ENCODE measurements at regions not wholly inside any gene's neighbourhood (a gene's known extent, or its start where the extent isn't known, plus 50 kb on each side); places are given as distances from the start of the nearest gene placed in this dataset.

DNA sequence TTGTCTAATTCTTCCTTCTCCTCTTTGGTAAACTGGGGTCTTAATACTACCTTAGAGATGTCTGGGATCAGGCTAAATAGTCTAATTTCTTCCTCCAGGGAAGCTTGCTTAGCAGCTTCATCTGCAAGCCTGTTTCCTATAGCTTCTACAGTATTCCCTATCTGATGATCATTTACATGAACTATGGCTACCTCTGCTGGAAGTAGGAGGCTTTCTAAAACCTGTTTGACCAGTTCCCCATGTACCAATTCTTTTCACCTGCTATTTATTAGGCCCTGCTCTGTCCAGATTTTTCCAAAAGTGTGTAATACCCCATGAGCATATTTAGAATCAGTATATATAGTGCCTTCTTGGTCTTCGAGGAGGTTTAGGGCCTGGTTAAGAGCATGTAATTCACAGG lies 619.8 kb downstream of the HINT1 start:
- TF ChIP-seq, protein P1, sequence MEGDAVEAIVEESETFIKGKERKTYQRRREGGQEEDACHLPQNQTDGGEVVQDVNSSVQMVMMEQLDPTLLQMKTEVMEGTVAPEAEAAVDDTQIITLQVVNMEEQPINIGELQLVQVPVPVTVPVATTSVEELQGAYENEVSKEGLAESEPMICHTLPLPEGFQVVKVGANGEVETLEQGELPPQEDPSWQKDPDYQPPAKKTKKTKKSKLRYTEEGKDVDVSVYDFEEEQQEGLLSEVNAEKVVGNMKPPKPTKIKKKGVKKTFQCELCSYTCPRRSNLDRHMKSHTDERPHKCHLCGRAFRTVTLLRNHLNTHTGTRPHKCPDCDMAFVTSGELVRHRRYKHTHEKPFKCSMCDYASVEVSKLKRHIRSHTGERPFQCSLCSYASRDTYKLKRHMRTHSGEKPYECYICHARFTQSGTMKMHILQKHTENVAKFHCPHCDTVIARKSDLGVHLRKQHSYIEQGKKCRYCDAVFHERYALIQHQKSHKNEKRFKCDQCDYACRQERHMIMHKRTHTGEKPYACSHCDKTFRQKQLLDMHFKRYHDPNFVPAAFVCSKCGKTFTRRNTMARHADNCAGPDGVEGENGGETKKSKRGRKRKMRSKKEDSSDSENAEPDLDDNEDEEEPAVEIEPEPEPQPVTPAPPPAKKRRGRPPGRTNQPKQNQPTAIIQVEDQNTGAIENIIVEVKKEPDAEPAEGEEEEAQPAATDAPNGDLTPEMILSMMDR (conservative IDR thresholded peaks at IDR 0.05) = peak; percentile 45; the same call in 1 of the 2 replicates
- peak overlapping the region; percentile 21; the same call in 1 of the 2 replicates for H3K27ac ChIP-seq

- H3K27ac ChIP-seq = no peak overlapping the region
- TF ChIP-seq, protein P1 (conservative IDR thresholded peaks at IDR 0.05) = no peak
Observed at GRCh38 chr5:130541617-130542221, 623.3 kb downstream of the HINT1 start.

DNA sequence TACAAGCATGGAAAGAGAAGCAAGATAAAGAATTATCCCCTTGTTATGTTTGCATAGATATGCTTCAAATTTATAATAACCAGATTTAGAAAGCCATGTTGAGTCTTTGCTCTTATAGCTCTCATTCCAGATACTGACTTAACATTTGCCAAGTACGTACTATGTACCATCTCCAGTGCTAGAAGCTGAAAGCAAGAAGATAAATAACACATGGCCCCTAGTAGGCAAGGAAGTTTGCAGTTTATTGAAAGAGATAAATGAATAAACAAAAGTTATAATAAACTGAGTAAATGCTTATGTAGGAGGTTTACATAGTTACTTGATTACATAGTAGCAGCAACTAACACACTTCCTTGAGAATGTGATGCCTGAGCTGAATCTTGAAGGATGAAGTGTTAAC lies 628.4 kb downstream of the HINT1 start:
- TF ChIP-seq, protein P1 (conservative IDR thresholded peaks at IDR 0.05) = no peak
- H3K27ac ChIP-seq = no peak overlapping the region

- no peak overlapping the region for H3K27ac ChIP-seq
- TF ChIP-seq, protein P1 (conservative IDR thresholded peaks at IDR 0.05) = no peak
Observed at GRCh38 chr5:130532786-130533185, 628.5 kb downstream of the CHSY3 start.

DNA sequence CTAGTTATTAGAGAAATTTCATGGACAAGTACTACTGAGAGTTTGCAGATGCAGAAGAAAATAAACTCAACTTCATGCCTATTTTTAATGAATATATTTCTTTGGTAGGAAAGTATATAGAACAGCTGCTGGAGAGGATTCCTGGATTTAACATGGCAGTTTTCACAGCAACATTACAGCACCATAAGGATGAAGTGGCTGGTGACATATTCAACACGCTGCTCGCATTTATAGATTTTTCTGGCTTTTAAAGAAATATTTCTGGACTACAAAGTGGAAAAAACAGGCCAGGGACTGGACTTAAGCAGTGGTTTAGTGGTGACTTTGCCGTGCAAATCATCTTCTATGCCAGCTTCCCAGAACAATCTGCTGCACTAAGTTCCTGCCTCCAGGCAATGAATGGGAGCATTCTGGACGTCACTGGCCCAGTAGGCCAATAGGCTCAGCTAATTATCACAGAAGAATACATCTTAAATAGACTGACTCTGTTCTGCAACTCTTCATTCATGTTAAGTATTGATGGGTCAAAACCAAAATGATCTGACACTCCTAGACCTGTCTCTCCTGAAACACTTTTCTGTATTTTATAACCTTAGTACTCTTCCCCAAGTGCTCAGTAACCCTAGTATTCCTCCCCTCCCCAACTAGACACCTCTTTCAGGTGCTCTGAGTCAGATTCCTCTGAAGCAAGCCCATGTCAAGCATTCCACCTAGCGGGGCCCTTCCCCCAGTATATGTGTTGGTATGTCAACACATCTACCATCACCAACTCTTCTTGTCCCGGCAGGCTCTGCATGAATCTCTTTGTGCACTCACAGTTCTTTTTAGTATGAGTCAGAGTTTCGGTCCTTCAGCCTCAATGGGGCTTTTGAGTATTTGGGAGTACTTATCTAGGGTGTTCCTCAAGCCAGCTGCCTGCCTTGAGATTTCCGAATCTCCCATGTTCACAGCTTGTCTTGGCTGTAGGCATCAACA lies 625.5 kb downstream of the CHSY3 start:
- H3K27ac ChIP-seq = no peak overlapping the region
- TF ChIP-seq, protein P1 (conservative IDR thresholded peaks at IDR 0.05) = no peak

DNA sequence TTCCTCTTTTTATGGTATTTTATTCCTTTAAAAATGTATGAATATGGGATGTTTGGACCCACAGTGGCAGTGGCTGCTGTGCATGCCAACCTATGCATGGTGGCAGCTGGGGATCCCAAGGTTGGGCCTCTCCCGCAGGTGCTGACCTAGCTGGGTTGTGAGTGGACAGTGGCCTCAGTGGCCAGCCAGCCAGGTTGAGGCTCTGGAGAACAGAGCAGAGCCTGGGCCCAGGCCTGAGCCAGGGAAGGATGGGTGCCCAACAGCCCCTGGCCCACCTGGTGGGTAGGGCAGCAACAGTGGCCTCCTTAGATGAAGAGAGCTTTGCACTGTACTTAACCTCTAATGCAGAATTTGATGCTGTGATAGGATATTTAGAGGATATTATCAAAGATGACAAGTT lies 624.8 kb downstream of the CHSY3 start:
- H3K27ac ChIP-seq = no peak overlapping the region
- TF ChIP-seq, protein P1 (conservative IDR thresholded peaks at IDR 0.05) = no peak

DNA sequence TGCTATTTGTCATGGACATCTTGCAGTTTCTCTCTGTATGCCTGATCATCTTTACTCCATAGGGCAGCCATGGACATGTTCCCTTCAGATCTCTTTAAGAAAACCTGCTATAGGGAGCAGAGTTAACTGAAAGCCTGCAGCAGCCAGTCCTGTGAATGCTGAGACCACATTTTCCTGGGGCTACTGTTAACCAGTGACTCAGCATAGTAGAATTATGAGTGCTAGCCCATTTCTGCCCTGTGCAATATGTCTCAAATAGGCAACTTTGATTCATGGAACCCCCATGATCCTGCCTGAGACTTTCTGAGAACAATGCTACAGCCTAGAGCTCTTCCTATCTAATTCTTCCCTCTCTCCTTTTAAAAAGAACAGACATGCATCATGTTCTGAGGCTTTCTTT lies 624.2 kb downstream of the CHSY3 start:
- H3K27ac ChIP-seq = no peak overlapping the region
- TF ChIP-seq, protein P1 (conservative IDR thresholded peaks at IDR 0.05) = no peak

Measured in VCaP (cell line).